ENCODE measurements at regions not wholly inside any gene's neighbourhood (a gene's known extent, or its start where the extent isn't known, plus 50 kb on each side); places are given as distances from the start of the nearest gene placed in this dataset.
"Not testable (repeated sequence)": the region's sequence is repeated elsewhere in the genome, so short reads cannot be mapped to it uniquely, and the experiment has no call there.

GRCh38 chr9:29066141-29066640 is 1492.9 kb upstream of the C9orf72 start:
- DNase-seq = no peak
- no peaks in the 10 kb centered on the region for H3K36me3 ChIP-seq (replicated peaks; ENCODE audit: control insufficient read depth, insufficient read depth, low read length)
- no peak overlapping the region for H3K4me3 ChIP-seq (ENCODE audit: insufficient read depth, low read depth, low read length)
- H3K27me3 ChIP-seq (ENCODE audit: control insufficient read depth, insufficient read depth, low read length) = no peaks in the 10 kb centered on the region

GRCh38 chr9:29068461-29068860 is 1495.2 kb upstream of the C9orf72 start:
- Histone ChIP-seq H3K4me3 (ENCODE audit: insufficient read depth, low read depth, low read length) (no peak overlapping the region), H3K27me3 (ENCODE audit: control insufficient read depth, insufficient read depth, low read length) (no peaks in the 10 kb centered on the region)
- no peak for DNase-seq

GRCh38 chr9:29069376-29069775 is 1496.1 kb upstream of the C9orf72 start:
- H3K27me3 ChIP-seq (ENCODE audit: control insufficient read depth, insufficient read depth, low read length) = no peaks in the 10 kb centered on the region
- no peaks in the 10 kb centered on the region for H3K36me3 ChIP-seq (replicated peaks; ENCODE audit: control insufficient read depth, insufficient read depth, low read length)
- DNase-seq = no peak
- H3K4me3 ChIP-seq (ENCODE audit: insufficient read depth, low read depth, low read length) = no peak overlapping the region

More at GRCh38 chr9:29068461-29068860, 1495.2 kb upstream of the C9orf72 start:
- H3K36me3 ChIP-seq (replicated peaks; ENCODE audit: control insufficient read depth, insufficient read depth, low read length) = no peaks in the 10 kb centered on the region

- H3K27me3 ChIP-seq (ENCODE audit: control insufficient read depth, insufficient read depth, low read length) = no peaks in the 10 kb centered on the region
- no peak overlapping the region for H3K4me3 ChIP-seq (ENCODE audit: insufficient read depth, low read depth, low read length)
- DNase-seq = no peak
- H3K36me3 ChIP-seq (replicated peaks; ENCODE audit: control insufficient read depth, insufficient read depth, low read length) = no peaks in the 10 kb centered on the region
Measured at GRCh38 chr9:29078063-29078666, 1504.9 kb upstream of the C9orf72 start.

GRCh38 chr9:29100762-29101161 is 1527.5 kb upstream of the C9orf72 start:
- DNase-seq = no peak
- no peaks in the 10 kb centered on the region for H3K36me3 ChIP-seq (replicated peaks; ENCODE audit: control insufficient read depth, insufficient read depth, low read length)
- no peak overlapping the region for H3K4me3 ChIP-seq (ENCODE audit: insufficient read depth, low read depth, low read length)

GRCh38 chr9:29104166-29104565 is 1530.9 kb upstream of the C9orf72 start:
- not testable (repeated sequence) for H3K4me3 ChIP-seq (ENCODE audit: insufficient read depth, low read depth, low read length); H3K36me3 ChIP-seq (replicated peaks; ENCODE audit: control insufficient read depth, insufficient read depth, low read length); DNase-seq; H3K27me3 ChIP-seq (ENCODE audit: control insufficient read depth, insufficient read depth, low read length)

More at GRCh38 chr9:29100762-29101161, 1527.5 kb upstream of the C9orf72 start:
- H3K27me3 ChIP-seq (ENCODE audit: control insufficient read depth, insufficient read depth, low read length) = no peaks in the 10 kb centered on the region

- no peak overlapping the region for H3K4me3 ChIP-seq (ENCODE audit: insufficient read depth, low read depth, low read length)
- no peaks in the 10 kb centered on the region for H3K36me3 ChIP-seq (replicated peaks; ENCODE audit: control insufficient read depth, insufficient read depth, low read length)
- no peak for DNase-seq
- H3K27me3 ChIP-seq (ENCODE audit: control insufficient read depth, insufficient read depth, low read length) = no peaks in the 10 kb centered on the region
Measured at GRCh38 chr9:29118555-29118954, 1545.3 kb upstream of the C9orf72 start.

- H3K4me3 ChIP-seq (ENCODE audit: insufficient read depth, low read depth, low read length) = no peak overlapping the region
- no peaks in the 10 kb centered on the region for H3K36me3 ChIP-seq (replicated peaks; ENCODE audit: control insufficient read depth, insufficient read depth, low read length)
- no peak for DNase-seq
- no peaks in the 10 kb centered on the region for H3K27me3 ChIP-seq (ENCODE audit: control insufficient read depth, insufficient read depth, low read length)
Measured at GRCh38 chr9:29126783-29127182, 1553.5 kb upstream of the C9orf72 start.

GRCh38 chr9:29129763-29130162 is 1556.5 kb upstream of the C9orf72 start:
- DNase-seq = no peak
- Histone ChIP-seq H3K4me3 (ENCODE audit: insufficient read depth, low read depth, low read length) (no peak overlapping the region), H3K27me3 (ENCODE audit: control insufficient read depth, insufficient read depth, low read length) (no peaks in the 10 kb centered on the region), H3K36me3 (replicated peaks; ENCODE audit: control insufficient read depth, insufficient read depth, low read length) (no peaks in the 10 kb centered on the region)

GRCh38 chr9:29144476-29144875 is 1571.2 kb upstream of the C9orf72 start:
- Histone ChIP-seq H3K4me3 (ENCODE audit: insufficient read depth, low read depth, low read length) (no peak overlapping the region), H3K27me3 (ENCODE audit: control insufficient read depth, insufficient read depth, low read length) (no peaks in the 10 kb centered on the region), H3K36me3 (replicated peaks; ENCODE audit: control insufficient read depth, insufficient read depth, low read length) (no peaks in the 10 kb centered on the region)
- no peak for DNase-seq

- no peaks in the 10 kb centered on the region for H3K27me3 ChIP-seq (ENCODE audit: control insufficient read depth, insufficient read depth, low read length)
- no peak for DNase-seq
- H3K4me3 ChIP-seq (ENCODE audit: insufficient read depth, low read depth, low read length) = no peak overlapping the region
- no peaks in the 10 kb centered on the region for H3K36me3 ChIP-seq (replicated peaks; ENCODE audit: control insufficient read depth, insufficient read depth, low read length)
Measured at GRCh38 chr9:29150606-29151005, 1577.3 kb upstream of the C9orf72 start.

GRCh38 chr9:29160763-29161353 is 1587.6 kb upstream of the C9orf72 start:
- DNase-seq = peak; percentile 4
- Histone ChIP-seq H3K36me3 (replicated peaks; ENCODE audit: control insufficient read depth, insufficient read depth, low read length) (no peaks in the 10 kb centered on the region), H3K4me3 (ENCODE audit: insufficient read depth, low read depth, low read length) (no peak overlapping the region), H3K27me3 (ENCODE audit: control insufficient read depth, insufficient read depth, low read length) (no peaks in the 10 kb centered on the region)

- Histone ChIP-seq H3K27me3 (ENCODE audit: control insufficient read depth, insufficient read depth, low read length) (no peaks in the 10 kb centered on the region), H3K4me3 (ENCODE audit: insufficient read depth, low read depth, low read length) (no peak overlapping the region), H3K36me3 (replicated peaks; ENCODE audit: control insufficient read depth, insufficient read depth, low read length) (no peaks in the 10 kb centered on the region)
- no peak for DNase-seq
Measured at GRCh38 chr9:29174136-29174535, 1600.9 kb upstream of the C9orf72 start.

GRCh38 chr9:29176231-29176630 is 1603.0 kb upstream of the C9orf72 start:
- no peak for DNase-seq
- no peak overlapping the region for H3K4me3 ChIP-seq (ENCODE audit: insufficient read depth, low read depth, low read length)

GRCh38 chr9:29176786-29177185 is 1603.5 kb upstream of the C9orf72 start:
- no peaks in the 10 kb centered on the region for H3K27me3 ChIP-seq (ENCODE audit: control insufficient read depth, insufficient read depth, low read length)
- no peak overlapping the region for H3K4me3 ChIP-seq (ENCODE audit: insufficient read depth, low read depth, low read length)
- no peak for DNase-seq
- no peaks in the 10 kb centered on the region for H3K36me3 ChIP-seq (replicated peaks; ENCODE audit: control insufficient read depth, insufficient read depth, low read length)

More at GRCh38 chr9:29176231-29176630, 1603.0 kb upstream of the C9orf72 start:
- no peaks in the 10 kb centered on the region for H3K27me3 ChIP-seq (ENCODE audit: control insufficient read depth, insufficient read depth, low read length)
- no peaks in the 10 kb centered on the region for H3K36me3 ChIP-seq (replicated peaks; ENCODE audit: control insufficient read depth, insufficient read depth, low read length)
